BJ (cell line): ENCODE measurements at regions not wholly inside any gene's neighbourhood (a gene's known extent, or its start where the extent isn't known, plus 50 kb on each side); places are given as distances from the start of the nearest gene placed in this dataset.

Experiments used
- CTCF ChIA-PET: fragments of 350-600 bp; formaldehyde crosslinking; extraction: SDS; loops from one replicate; lab custom pipeline; 2021; ENCODE audit warnings: antibody characterized with exemption, inconsistent platforms; lab: Yijun Ruan, JAX
- POLR2A ChIA-PET: fragments of 300-600 bp; sonication (Branson Sonifier 250); formaldehyde crosslinking; extraction: SDS; loops from one replicate; lab custom pipeline; 2021; ENCODE audit warnings: antibody characterized with exemption; lab: Charles Lee
- DNase-seq: peaks from one replicate; pipeline ENCODE4 v3.0.0-alpha.2; 2011; ENCODE audit warnings: low read depth
- H3K27me3 ChIP-seq: 2 replicates; pipeline ENCODE4 v1.6.0; 2011; ENCODE audit warnings: low read length; ENCODE audit not compliant: control insufficient read depth, insufficient read depth
- H3K36me3 ChIP-seq: 2 replicates; pipeline ENCODE4 v1.5.1; 2011; ENCODE audit warnings: low read length; ENCODE audit not compliant: control insufficient read depth, insufficient read depth
- H3K4me3 ChIP-seq: 2 replicates; pipeline ENCODE4 v1.5.1; 2011; ENCODE audit warnings: low read depth, mild to moderate bottlenecking, control low read depth, low read length
- CTCF ChIP-seq: IDR thresholded peaks from 2 replicates; pipeline ENCODE4 v1.5.1; 2011; ENCODE audit warnings: low read depth, mild to moderate bottlenecking, control low read depth, inconsistent platforms, low read length, moderate library complexity; ENCODE audit not compliant: insufficient read depth

GRCh38 chr16:72657791-72658190 is 390.1 kb downstream of the ZFHX3 start:
- Histone ChIP-seq H3K36me3 (no peaks in the 10 kb centered on the region), H3K4me3 (no peak overlapping the region), H3K27me3 (no peaks in the 10 kb centered on the region)
- ChIA-PET CTCF (no interaction called here), POLR2A (no interaction called here)
- no peak for DNase-seq
- TF ChIP-seq CTCF, result no peak

- POLR2A ChIA-PET, result no interaction called here
- no peaks in the 10 kb centered on the region for H3K36me3 ChIP-seq
- CTCF ChIA-PET, result no interaction called here
- H3K4me3 ChIP-seq, result no peak overlapping the region
- H3K27me3 ChIP-seq, result no peaks in the 10 kb centered on the region
- no peak for DNase-seq
- no peak for TF ChIP-seq CTCF
These were observed 390.8 kb downstream of the ZFHX3 start for GRCh38 chr16:72657164-72657563.

GRCh38 chr16:72654535-72654934 is 393.4 kb downstream of the ZFHX3 start:
- no peak overlapping the region for H3K4me3 ChIP-seq
- TF ChIP-seq CTCF, result no peak
- POLR2A ChIA-PET, result no interaction called here
- H3K27me3 ChIP-seq, result no peaks in the 10 kb centered on the region
- CTCF ChIA-PET, result interaction anchor here (0.6 kb wide), 1 partner anchor 136 kb away, joined by 3 read pairs; no protein-coding TSS in a partner anchor
- no peak for DNase-seq
- H3K36me3 ChIP-seq, result no peaks in the 10 kb centered on the region

- no peak overlapping the region for H3K4me3 ChIP-seq
- H3K27me3 ChIP-seq, result no peaks in the 10 kb centered on the region
- no peak for DNase-seq
- POLR2A ChIA-PET, result no interaction called here
- no peak for TF ChIP-seq CTCF
- no peaks in the 10 kb centered on the region for H3K36me3 ChIP-seq
- CTCF ChIA-PET, result no interaction called here
These were observed 398.5 kb downstream of the ZFHX3 start for GRCh38 chr16:72649254-72649944.

GRCh38 chr16:72646615-72647014 is 401.3 kb downstream of the ZFHX3 start:
- ChIA-PET POLR2A (no interaction called here), CTCF (interaction anchor here (0.9 kb wide), 1 partner anchor 17 kb away, joined by 3 read pairs; no protein-coding TSS in a partner anchor)
- no peak for DNase-seq
- Histone ChIP-seq H3K4me3 (no peak overlapping the region), H3K27me3 (no peaks in the 10 kb centered on the region), H3K36me3 (no peaks in the 10 kb centered on the region)
- TF ChIP-seq CTCF, result no peak
